ENCODE measurements at regions not wholly inside any gene's neighbourhood (a gene's known extent, or its start where the extent isn't known, plus 50 kb on each side); places are given as distances from the start of the nearest gene placed in this dataset.

- DNase-seq, result no peak
Observed at GRCh38 chr14:99067927-99068326, 204.1 kb downstream of the BCL11B start.

- DNase-seq, result no peak
Observed at GRCh38 chr14:99069946-99070345, 202.1 kb downstream of the BCL11B start.

- no peak for DNase-seq
Observed at GRCh38 chr14:99072433-99072832, 199.6 kb downstream of the BCL11B start.

GRCh38 chr14:99072956-99073355 lies 199.0 kb downstream of the BCL11B start:
- no peak for DNase-seq

- DNase-seq, result peak; percentile 33
Observed at GRCh38 chr14:99073431-99073830, 198.6 kb downstream of the BCL11B start.

- DNase-seq, result no peak
Observed at GRCh38 chr14:99075061-99075460, 196.9 kb downstream of the BCL11B start.

- DNase-seq, result no peak
Observed at GRCh38 chr14:99075771-99076375, 196.1 kb downstream of the BCL11B start.

- DNase-seq, result no peak
Observed at GRCh38 chr14:99077076-99077843, 194.7 kb downstream of the BCL11B start.

GRCh38 chr14:99077844-99078236 lies 194.2 kb downstream of the BCL11B start:
- no peak for DNase-seq

- DNase-seq, result no peak
Observed at GRCh38 chr14:99078426-99078825, 193.6 kb downstream of the BCL11B start.

GRCh38 chr14:99079061-99079727 lies 192.8 kb downstream of the BCL11B start:
- no peak for DNase-seq

- no peak for DNase-seq
Observed at GRCh38 chr14:99080306-99080705, 191.7 kb downstream of the BCL11B start.

- no peak for DNase-seq
Observed at GRCh38 chr14:99081156-99081765, 190.7 kb downstream of the BCL11B start.

- no peak for DNase-seq
Observed at GRCh38 chr14:99081880-99082279, 190.1 kb downstream of the BCL11B start.

GRCh38 chr14:99093532-99094517 lies 178.2 kb downstream of the BCL11B start:
- peak; percentile 63 for DNase-seq

- DNase-seq, result no peak
Observed at GRCh38 chr14:99094901-99095300, 177.1 kb downstream of the BCL11B start.

GRCh38 chr14:99095369-99095768 lies 176.6 kb downstream of the BCL11B start:
- DNase-seq, result no peak

GRCh38 chr14:99098199-99098598 lies 173.8 kb downstream of the BCL11B start:
- DNase-seq, result no peak

GRCh38 chr14:99099051-99099787 lies 172.8 kb downstream of the BCL11B start:
- no peak for DNase-seq

GRCh38 chr14:99100497-99101270 lies 171.3 kb downstream of the BCL11B start:
- DNase-seq, result no peak

All from NCI-H2107 (cell line).